Endothelial cell of umbilical vein (primary cell): ENCODE measurements at regions not wholly inside any gene's neighbourhood (a gene's known extent, or its start where the extent isn't known, plus 50 kb on each side); places are given as distances from the start of the nearest gene placed in this dataset.

Experiments
- BruUV-seq: library from RNA; stranded (reverse); fragments of 400-500 nt; replicated peaks from 2 replicates; lab custom pipeline; 2021; lab: Mats Ljungman, UMichigan
- CTCF ChIA-PET: fragments of 300-600, 350-600 bp; sonication (Branson Sonifier 250); formaldehyde crosslinking; loops from one replicate; lab custom pipeline; 2021; ENCODE audit warnings: antibody characterized with exemption, inconsistent platforms; lab: Charles Lee
- POLR2A ChIA-PET: fragments of 300-600, 350-600 bp; sonication (Branson Sonifier 250); formaldehyde crosslinking; loops from one replicate; lab custom pipeline; 2021; ENCODE audit warnings: antibody characterized with exemption, inconsistent platforms; lab: Charles Lee
- DNase-seq: peaks from one replicate; pipeline ENCODE4 v3.0.0-alpha.2; 2011; ENCODE audit warnings: low read depth, low spot score
- FAIRE-seq: peaks from 2 replicates; lab custom pipeline; 2011; peaks lifted over from hg19 to GRCh38; lab: Jason Lieb, UNC
- H2AFZ ChIP-seq: 2 replicates; pipeline ENCODE4 v1.6.0; 2012; ENCODE audit warnings: low read depth, low read length, control low read depth, inconsistent platforms
- H3K27ac ChIP-seq: 2 replicates; pipeline ENCODE4 v1.5.1; 2011; ENCODE audit warnings: low read depth, mild to moderate bottlenecking, control low read depth, low read length, moderate library complexity; ENCODE audit not compliant: insufficient read depth
- H3K27me3 ChIP-seq, 2 experiments: 2 replicates each; pipeline versions ENCODE4 v1.6.0 to v1.6.1; 2011; ENCODE audit warnings: low read length in 2 of 2, mixed read lengths in 1 of 2; ENCODE audit not compliant: control insufficient read depth in 2 of 2, insufficient read depth in 2 of 2
- H3K36me3 ChIP-seq, 2 experiments: 2 replicates in 1 of 2; 3 replicates in 1 of 2; pipeline ENCODE4 v1.5.1; 2011; ENCODE audit warnings: low read length in 2 of 2, mild to moderate bottlenecking in 1 of 2, moderate library complexity in 1 of 2; ENCODE audit not compliant: control insufficient read depth in 2 of 2, insufficient read depth in 2 of 2; ENCODE audit errors: extremely low read depth in 1 of 2
- H3K4me1 ChIP-seq: 3 replicates; pipeline ENCODE4 v1.5.1; 2011; ENCODE audit warnings: mild to moderate bottlenecking, low read length; ENCODE audit not compliant: control insufficient read depth, insufficient read depth; ENCODE audit errors: extremely low read depth
- H3K4me2 ChIP-seq: 2 replicates; pipeline ENCODE4 v1.6.1; 2011; ENCODE audit warnings: low read length, control low read depth, mixed read lengths; ENCODE audit not compliant: insufficient read depth
- H3K4me3 ChIP-seq, 3 experiments: fragments of 200-600 bp in 1 of 3; sonication (generic), shearing (Covaris generic) in 1 of 3; replicated peaks in 1 of 3; 2 replicates each; pipeline ENCODE4 v1.5.1; 2011 to 2016; ENCODE audit warnings: control low read depth in 3 of 3, low read length in 3 of 3, mild to moderate bottlenecking in 2 of 3, inconsistent platforms in 1 of 3, low read depth in 1 of 3, moderate library complexity in 1 of 3; ENCODE audit not compliant: insufficient read depth in 1 of 3
- H3K79me2 ChIP-seq: 2 replicates; pipeline ENCODE4 v1.6.0; 2012; ENCODE audit warnings: low read length, inconsistent platforms; ENCODE audit not compliant: control insufficient read depth, insufficient read depth
- H3K9ac ChIP-seq: replicated peaks from 2 replicates; pipeline ENCODE3; 2011; ENCODE audit warnings: low read length, control low read depth; ENCODE audit not compliant: insufficient read depth; ENCODE audit errors: extremely low read depth
- H3K9me1 ChIP-seq: replicated peaks from 3 replicates; pipeline ENCODE4 v1.6.0; 2011; ENCODE audit warnings: mild to moderate bottlenecking, low read length; ENCODE audit not compliant: control insufficient read depth, insufficient read depth; ENCODE audit errors: extremely low read depth
- H3K9me3 ChIP-seq: replicated peaks from 2 replicates; pipeline ENCODE4 v1.5.1; 2012; ENCODE audit warnings: low read length, inconsistent platforms; ENCODE audit not compliant: control insufficient read depth, insufficient read depth
- H4K20me1 ChIP-seq: replicated peaks from 2 replicates; pipeline ENCODE3; 2011; ENCODE audit warnings: mild to moderate bottlenecking, low read length; ENCODE audit not compliant: control insufficient read depth, insufficient read depth; ENCODE audit errors: extremely low read depth
- CTCF ChIP-seq, 2 donors: IDR thresholded peaks; 1 replicate in 1 of 2; 2 replicates in 1 of 2; pipeline ENCODE4 v1.5.1; 2011; ENCODE audit warnings: low read length in 2 of 2, mild to moderate bottlenecking in 2 of 2, moderate library complexity in 2 of 2, control low read depth in 1 of 2, inconsistent platforms in 1 of 2, low read depth in 1 of 2; ENCODE audit not compliant: insufficient read depth in 1 of 2; ENCODE audit errors: extremely low read depth in 1 of 2
- EZH2 ChIP-seq: IDR thresholded peaks from 2 replicates; pipeline ENCODE4 v1.6.1; 2012; ENCODE audit warnings: borderline replicate concordance, low read depth, mild to moderate bottlenecking, moderate library complexity, low read length, inconsistent platforms; ENCODE audit not compliant: severe bottlenecking
- FOS ChIP-seq: IDR thresholded peaks from 2 replicates; pipeline ENCODE4 v1.6.1; 2011; ENCODE audit warnings: mild to moderate bottlenecking, low read length, moderate library complexity, borderline replicate concordance; ENCODE audit not compliant: insufficient read depth
- GATA2 ChIP-seq: IDR thresholded peaks from 2 replicates; pipeline ENCODE4 v1.7.0; 2011; ENCODE audit warnings: low read depth, mild to moderate bottlenecking, moderate library complexity, mixed read lengths, low read length; ENCODE audit not compliant: insufficient read length, insufficient read depth
- JUN ChIP-seq: IDR thresholded peaks from 2 replicates; pipeline ENCODE4 v1.6.1; 2011; ENCODE audit warnings: borderline replicate concordance, low read depth; ENCODE audit not compliant: insufficient read length, insufficient read depth
- MAX ChIP-seq: IDR thresholded peaks from 2 replicates; pipeline ENCODE4 v1.6.1; 2011; ENCODE audit not compliant: insufficient read depth, insufficient read length
- MYC ChIP-seq: IDR thresholded peaks from one replicate; pipeline ENCODE4 v1.6.1; 2011; ENCODE audit warnings: mild to moderate bottlenecking, low read depth, low read length
- POLR2A ChIP-seq: IDR thresholded peaks from 2 replicates; pipeline ENCODE4 v1.6.1; 2012; ENCODE audit warnings: low read depth, mild to moderate bottlenecking, control low read depth, low read length
- dilution Hi-C: fragments of 300-500 bp; cut with MboI; formaldehyde crosslinking; loops from one replicate; pipeline ENCODE4 v1.15.0; 2019; ENCODE audit warnings: low sequenced_read_pairs; ENCODE audit not compliant: extremely low pct_ligation_motif_present
- intact Hi-C: fragments of 100-400 bp; cut with micrococcal nuclease; formaldehyde crosslinking; loops from one replicate; pipeline ENCODE4 v1.10.0; 2022

- Histone ChIP-seq H2AFZ (no peak overlapping the region), H4K20me1 (no peaks in the 10 kb centered on the region), H3K36me3 (no peaks in the 10 kb centered on the region), H3K4me2 (no peak overlapping the region), H3K9me3 (no peaks in the 10 kb centered on the region), H3K79me2 (no peaks in the 10 kb centered on the region), H3K27ac (no peak overlapping the region), H3K9ac (no peak overlapping the region), H3K27me3 (no peaks in the 10 kb centered on the region), H3K9me1 (no peaks in the 10 kb centered on the region), H3K4me3 (no peak overlapping the region), H3K4me1 (no peaks in the 10 kb centered on the region)
- intact Hi-C loops (no loop called here), dilution Hi-C loops (no loop called here)
- CTCF ChIA-PET, result no interaction called here
- FAIRE-seq (no peak), DNase-seq (no peak)
- BruUV-seq, result no TSS peak
- TF ChIP-seq MAX, result no peak
- TF ChIP-seq EZH2, result no peak
- no peak for TF ChIP-seq JUN
- TF ChIP-seq FOS, result no peak
- no peak for TF ChIP-seq MYC
- TF ChIP-seq GATA2, result no peak
- no peak for TF ChIP-seq POLR2A
- no peak for TF ChIP-seq CTCF (IDR thresholded peaks at IDR 0.05; ENCODE audit: extremely low read depth in 1 of 2, insufficient read depth in 1 of 2, low read depth in 1 of 2, low read length in 2 of 2)
- POLR2A ChIA-PET, result no interaction called here
Measured at GRCh38 chr14:94897082-94897481, 127.2 kb upstream of the GSC start.
